AG08395 (cell line): ENCODE measurements at regions not wholly inside any gene's neighbourhood (a gene's known extent, or its start where the extent isn't known, plus 50 kb on each side); places are given as distances from the start of the nearest gene placed in this dataset.
"Not testable (repeated sequence)": the region's sequence is repeated elsewhere in the genome, so short reads cannot be mapped to it uniquely, and the experiment has no call there.

Experiments used
- DNase-seq: peaks from one replicate; pipeline ENCODE4 v3.0.0; 2012; ENCODE audit warnings: mixed read lengths, low spot score

GRCh38 chr4:129254526-129254925 is 158.6 kb downstream of the C4orf33 start:
- DNase-seq = no peak

GRCh38 chr4:129261584-129261983 is 165.6 kb downstream of the C4orf33 start:
- no peak for DNase-seq

- no peak for DNase-seq
These were observed 168.2 kb downstream of the C4orf33 start for GRCh38 chr4:129264008-129264657.

- no peak for DNase-seq
These were observed 182.9 kb downstream of the C4orf33 start for GRCh38 chr4:129278868-129279267.

- DNase-seq = no peak
These were observed 186.3 kb downstream of the C4orf33 start for GRCh38 chr4:129282293-129282692.

GRCh38 chr4:129292194-129292593 is 196.2 kb downstream of the C4orf33 start:
- not testable (repeated sequence) for DNase-seq

GRCh38 chr4:129314781-129315180 is 218.8 kb downstream of the C4orf33 start:
- DNase-seq = no peak

GRCh38 chr4:129322920-129323319 is 227.0 kb downstream of the C4orf33 start:
- no peak for DNase-seq

- DNase-seq = no peak
These were observed 227.7 kb downstream of the C4orf33 start for GRCh38 chr4:129323658-129324057.

GRCh38 chr4:129326571-129327460 is 230.9 kb downstream of the C4orf33 start:
- DNase-seq = no peak

GRCh38 chr4:129327637-129328036 is 231.7 kb downstream of the C4orf33 start:
- DNase-seq = no peak

GRCh38 chr4:129328162-129328561 is 232.2 kb downstream of the C4orf33 start:
- no peak for DNase-seq

GRCh38 chr4:129334136-129334535 is 238.2 kb downstream of the C4orf33 start:
- no peak for DNase-seq

- no peak for DNase-seq
These were observed 239.3 kb downstream of the C4orf33 start for GRCh38 chr4:129335276-129335675.

GRCh38 chr4:129335818-129336217 is 239.9 kb downstream of the C4orf33 start:
- DNase-seq = no peak

GRCh38 chr4:129336457-129337227 is 240.7 kb downstream of the C4orf33 start:
- no peak for DNase-seq

GRCh38 chr4:129337228-129337620 is 241.3 kb downstream of the C4orf33 start:
- DNase-seq = no peak

GRCh38 chr4:129342819-129343408 is 247.0 kb downstream of the C4orf33 start:
- peak; percentile 63 for DNase-seq

- DNase-seq = peak; percentile 15
These were observed 248.1 kb downstream of the C4orf33 start for GRCh38 chr4:129344058-129344457.

- no peak for DNase-seq
These were observed 249.7 kb downstream of the C4orf33 start for GRCh38 chr4:129345609-129346008.

GRCh38 chr4:129346036-129346435 is 250.1 kb downstream of the C4orf33 start:
- DNase-seq = no peak

GRCh38 chr4:129346734-129347133 is 250.8 kb downstream of the C4orf33 start:
- DNase-seq = no peak
